ENCODE measurements at regions not wholly inside any gene's neighbourhood (a gene's known extent, or its start where the extent isn't known, plus 50 kb on each side); places are given as distances from the start of the nearest gene placed in this dataset.

DNA sequence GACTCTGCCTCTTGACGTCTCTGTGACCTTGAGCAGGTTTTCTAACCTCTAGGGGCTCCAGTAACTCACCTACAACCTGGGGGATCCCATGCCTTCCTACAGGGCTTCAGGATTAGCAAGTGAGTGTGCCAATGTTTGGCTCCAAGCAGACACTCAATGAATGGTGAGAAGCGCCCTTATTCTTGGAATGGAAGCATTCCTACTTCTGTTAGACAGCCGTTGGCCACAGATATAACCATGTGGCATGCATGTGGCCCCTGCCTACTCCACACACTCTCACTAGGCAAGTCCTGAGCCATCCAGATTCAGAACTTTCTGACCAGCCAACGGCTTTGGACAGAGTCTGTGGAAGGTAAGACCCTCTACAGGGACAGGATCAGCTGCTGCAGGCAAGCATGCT lies 108.9 kb upstream of the LYZL2 start:
- Histone ChIP-seq H3K27me3 (no peaks in the 10 kb centered on the region), H3K4me3 (no peak overlapping the region), H3K27ac (no peak overlapping the region), H3K4me1 (no peaks in the 10 kb centered on the region), H3K9me3 (no peaks in the 10 kb centered on the region), H3K36me3 (no peaks in the 10 kb centered on the region)
- TF ChIP-seq, protein P1, sequence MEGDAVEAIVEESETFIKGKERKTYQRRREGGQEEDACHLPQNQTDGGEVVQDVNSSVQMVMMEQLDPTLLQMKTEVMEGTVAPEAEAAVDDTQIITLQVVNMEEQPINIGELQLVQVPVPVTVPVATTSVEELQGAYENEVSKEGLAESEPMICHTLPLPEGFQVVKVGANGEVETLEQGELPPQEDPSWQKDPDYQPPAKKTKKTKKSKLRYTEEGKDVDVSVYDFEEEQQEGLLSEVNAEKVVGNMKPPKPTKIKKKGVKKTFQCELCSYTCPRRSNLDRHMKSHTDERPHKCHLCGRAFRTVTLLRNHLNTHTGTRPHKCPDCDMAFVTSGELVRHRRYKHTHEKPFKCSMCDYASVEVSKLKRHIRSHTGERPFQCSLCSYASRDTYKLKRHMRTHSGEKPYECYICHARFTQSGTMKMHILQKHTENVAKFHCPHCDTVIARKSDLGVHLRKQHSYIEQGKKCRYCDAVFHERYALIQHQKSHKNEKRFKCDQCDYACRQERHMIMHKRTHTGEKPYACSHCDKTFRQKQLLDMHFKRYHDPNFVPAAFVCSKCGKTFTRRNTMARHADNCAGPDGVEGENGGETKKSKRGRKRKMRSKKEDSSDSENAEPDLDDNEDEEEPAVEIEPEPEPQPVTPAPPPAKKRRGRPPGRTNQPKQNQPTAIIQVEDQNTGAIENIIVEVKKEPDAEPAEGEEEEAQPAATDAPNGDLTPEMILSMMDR (IDR thresholded peaks at IDR 0.05) = no peak
- no peak for DNase-seq (ENCODE audit: low spot score)

DNA sequence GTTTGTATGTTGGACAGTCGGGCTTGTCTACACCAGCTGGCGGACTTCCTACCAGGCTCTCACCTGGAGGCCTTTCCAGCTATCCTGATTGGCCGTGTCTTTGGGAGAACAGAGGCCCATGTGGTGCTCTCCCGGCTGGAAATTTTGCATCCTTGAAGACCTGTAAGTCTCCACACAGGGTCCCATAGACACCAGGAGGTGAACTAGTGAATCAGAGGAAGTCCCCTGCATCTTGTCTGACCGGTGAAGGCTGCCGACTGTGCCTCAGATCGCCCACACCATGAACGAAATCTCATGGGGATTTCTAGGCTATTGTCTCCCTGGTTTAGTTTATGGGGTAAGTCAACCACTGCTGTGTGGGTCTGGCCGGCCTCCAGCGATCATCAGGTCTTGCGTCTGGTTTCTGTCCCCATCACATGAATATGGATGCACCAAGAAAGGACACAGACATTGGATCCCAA lies 108.4 kb upstream of the LYZL2 start:
- TF ChIP-seq, protein P1 (IDR thresholded peaks at IDR 0.05) = no peak
- Histone ChIP-seq H3K27ac (no peak overlapping the region), H3K4me1 (no peaks in the 10 kb centered on the region), H3K9me3 (no peaks in the 10 kb centered on the region), H3K36me3 (no peaks in the 10 kb centered on the region), H3K4me3 (no peak overlapping the region), H3K27me3 (no peaks in the 10 kb centered on the region)
- no peak for DNase-seq (ENCODE audit: low spot score)

DNA sequence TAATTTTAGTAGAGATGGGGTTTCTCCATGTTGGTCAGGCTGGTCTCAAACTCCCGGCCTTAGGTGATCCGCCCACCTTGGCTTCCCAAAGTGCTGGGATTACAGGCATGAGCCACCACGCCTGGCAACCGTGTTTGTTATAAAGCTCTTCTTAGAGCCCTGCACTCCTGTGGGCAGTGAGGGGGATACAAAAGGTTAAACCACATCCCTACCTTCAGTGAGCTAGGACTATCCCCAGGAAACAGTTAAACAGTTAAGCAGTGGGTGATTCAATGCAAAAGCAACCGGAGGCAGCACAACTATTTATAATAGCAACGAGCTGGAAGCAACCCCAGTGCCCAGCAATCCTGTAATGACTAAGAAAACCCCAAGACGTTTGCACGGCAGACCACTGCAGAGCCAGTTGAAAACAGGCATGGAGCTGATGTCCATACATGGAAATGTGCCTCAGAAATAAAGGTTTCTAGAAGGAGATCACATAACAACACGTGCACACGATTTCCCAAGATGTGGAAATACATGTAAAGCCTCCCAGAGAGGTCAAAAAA lies 107.2 kb upstream of the LYZL2 start:
- TF ChIP-seq, protein P1 (IDR thresholded peaks at IDR 0.05) = no peak
- no peaks in the 10 kb centered on the region for H3K4me1 ChIP-seq
- H3K9me3 ChIP-seq = no peaks in the 10 kb centered on the region
- peak; percentile 77 for DNase-seq (ENCODE audit: low spot score)
- no peaks in the 10 kb centered on the region for H3K36me3 ChIP-seq
- H3K27me3 ChIP-seq = no peaks in the 10 kb centered on the region
- H3K27ac ChIP-seq = no peak overlapping the region
- H3K4me3 ChIP-seq = no peak overlapping the region

DNA sequence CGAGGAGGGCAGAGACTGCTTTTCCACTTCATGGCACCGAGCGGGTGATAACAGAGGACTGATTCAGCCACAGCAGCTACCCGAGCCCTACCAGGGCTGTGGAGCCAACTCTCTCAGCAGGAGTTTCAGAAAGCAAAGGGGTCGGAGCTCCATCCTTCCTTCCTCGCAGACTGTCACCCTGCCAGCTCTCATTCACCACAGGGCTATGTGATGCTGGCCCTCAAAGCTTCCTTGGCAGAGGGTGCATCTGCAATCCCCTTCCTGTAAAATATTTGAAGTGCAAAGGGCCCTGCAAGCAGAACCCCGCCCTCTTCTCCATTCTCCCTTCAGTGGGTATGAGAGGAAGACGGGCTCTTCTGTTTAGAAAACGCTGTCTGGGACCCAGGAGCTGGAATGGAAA lies 105.3 kb upstream of the LYZL2 start:
- TF ChIP-seq, protein P1 (IDR thresholded peaks at IDR 0.05) = no peak
- H3K27ac ChIP-seq = no peak overlapping the region

DNA sequence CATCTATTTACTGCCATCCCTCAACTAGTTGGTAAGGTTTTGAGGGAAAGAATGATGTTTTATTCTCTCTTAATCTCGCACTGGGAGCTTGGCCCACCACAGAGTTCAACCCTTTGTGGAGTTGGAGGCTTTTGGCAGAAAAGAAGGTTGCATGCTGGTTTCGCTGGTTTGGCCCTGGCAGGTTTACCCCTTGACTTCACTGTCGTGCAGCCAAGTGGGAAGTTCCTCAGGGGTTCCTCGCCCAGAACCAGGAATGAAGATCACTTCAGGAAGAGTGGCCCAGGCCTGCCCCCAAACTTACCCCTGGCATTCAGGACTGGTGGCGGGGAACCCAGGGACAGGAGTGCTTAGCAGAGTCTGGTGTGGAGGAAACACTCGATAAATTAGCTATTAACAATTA lies 103.1 kb upstream of the LYZL2 start:
- peaks cover 0 to 6% of the 10 kb centered on the region in 2 donors for H3K9me3 ChIP-seq
- H3K27me3 ChIP-seq = no peaks in the 10 kb centered on the region
- TF ChIP-seq, protein P1 (IDR thresholded peaks at IDR 0.05) = no peak
- no peak for DNase-seq (ENCODE audit: low spot score)
- no peaks in the 10 kb centered on the region for H3K36me3 ChIP-seq
- H3K4me3 ChIP-seq = no peak overlapping the region
- no peak overlapping the region for H3K27ac ChIP-seq
- H3K4me1 ChIP-seq = no peaks in the 10 kb centered on the region

More for the DNA sequence above, 105.3 kb upstream of the LYZL2 start:
- H3K4me1 ChIP-seq = no peaks in the 10 kb centered on the region
- H3K27me3 ChIP-seq = no peaks in the 10 kb centered on the region
- H3K36me3 ChIP-seq = no peaks in the 10 kb centered on the region
- H3K9me3 ChIP-seq = peaks cover 0 to 6% of the 10 kb centered on the region in 2 donors
- H3K4me3 ChIP-seq = no peak overlapping the region
- no peak for DNase-seq (ENCODE audit: low spot score)

DNA sequence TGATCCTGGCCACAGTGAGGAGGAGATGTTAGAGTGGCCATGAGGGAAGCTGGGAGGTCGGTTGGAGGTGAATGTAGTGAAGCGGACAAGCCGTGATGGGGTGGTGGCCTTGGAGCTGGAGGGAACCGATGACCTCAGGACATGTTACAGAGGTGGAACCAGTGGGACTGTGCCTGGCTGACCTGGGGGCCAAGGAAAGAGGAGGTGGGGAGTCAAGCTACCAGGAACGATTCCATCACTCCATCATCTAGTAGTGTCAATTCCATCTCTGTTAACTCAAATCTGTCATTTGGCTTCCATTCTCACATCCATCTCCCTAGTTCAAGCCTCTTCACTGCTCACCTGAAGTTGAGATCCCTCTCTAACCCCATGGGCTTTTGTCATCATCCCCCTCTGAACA lies 102.4 kb upstream of the LYZL2 start:
- Histone ChIP-seq H3K4me1 (no peaks in the 10 kb centered on the region), H3K9me3 (peaks cover 0 to 6% of the 10 kb centered on the region in 2 donors), H3K27me3 (no peaks in the 10 kb centered on the region), H3K27ac (no peak overlapping the region), H3K36me3 (no peaks in the 10 kb centered on the region), H3K4me3 (no peak overlapping the region)
- TF ChIP-seq, protein P1 (IDR thresholded peaks at IDR 0.05) = no peak
- DNase-seq (ENCODE audit: low spot score) = no peak

Measured in right atrium auricular region (tissue), 2 donors.